Ascending aorta (tissue), 2 donors: ENCODE measurements at regions not wholly inside any gene's neighbourhood (a gene's known extent, or its start where the extent isn't known, plus 50 kb on each side); places are given as distances from the start of the nearest gene placed in this dataset.
A peak's percentile ranks its signal among the peaks of the same experiment; 100 is the strongest.

Experiments
- DNase-seq, 2 donors: peaks; one replicate each; pipeline ENCODE4 v3.0.0-alpha.2; 2019; ENCODE audit warnings: low spot score in 2 of 2
- H3K27ac ChIP-seq, 2 donors: fragments of 200-600 bp; sonication (generic); one replicate each; pipeline ENCODE4 v1.5.1; 2016 to 2017; ENCODE audit warnings: mild to moderate bottlenecking in 1 of 2
- H3K27me3 ChIP-seq: fragments of 200-600 bp; sonication (generic); one replicate; pipeline ENCODE4 v1.5.1; 2017
- H3K36me3 ChIP-seq, 2 donors: fragments of 200-600 bp; sonication (generic); one replicate each; pipeline ENCODE4 v1.5.1; 2016
- H3K4me1 ChIP-seq, 2 donors: fragments of 200-600 bp; sonication (generic); one replicate each; pipeline ENCODE4 v1.5.1; 2016 to 2017; ENCODE audit warnings: mild to moderate bottlenecking in 1 of 2
- H3K4me3 ChIP-seq, 2 donors: fragments of 200-600 bp; sonication (generic); one replicate each; pipeline ENCODE4 v1.5.1; 2016 to 2017; ENCODE audit warnings: mild to moderate bottlenecking in 1 of 2
- H3K9me3 ChIP-seq, 2 donors: fragments of 200-600 bp; sonication (generic); one replicate each; pipeline ENCODE4 v1.5.1; 2016
- intact Hi-C: fragments of 100-400 bp; cut with DNase I; formaldehyde crosslinking; loops from one replicate; pipeline ENCODE4 v1.15.1; 2023
- TF ChIP-seq, protein P1 (sequence below), 3 experiments: fragments of 200-600 bp in 2 of 3; fragments of 450-650 bp in 1 of 3; sonication (generic) in 2 of 3; IDR thresholded peaks; one replicate each; pipeline ENCODE4 v1.5.1; 2016 to 2019; ENCODE audit warnings: antibody characterized with exemption in 3 of 3, mild to moderate bottlenecking in 1 of 3, moderate library complexity in 1 of 3

DNA sequence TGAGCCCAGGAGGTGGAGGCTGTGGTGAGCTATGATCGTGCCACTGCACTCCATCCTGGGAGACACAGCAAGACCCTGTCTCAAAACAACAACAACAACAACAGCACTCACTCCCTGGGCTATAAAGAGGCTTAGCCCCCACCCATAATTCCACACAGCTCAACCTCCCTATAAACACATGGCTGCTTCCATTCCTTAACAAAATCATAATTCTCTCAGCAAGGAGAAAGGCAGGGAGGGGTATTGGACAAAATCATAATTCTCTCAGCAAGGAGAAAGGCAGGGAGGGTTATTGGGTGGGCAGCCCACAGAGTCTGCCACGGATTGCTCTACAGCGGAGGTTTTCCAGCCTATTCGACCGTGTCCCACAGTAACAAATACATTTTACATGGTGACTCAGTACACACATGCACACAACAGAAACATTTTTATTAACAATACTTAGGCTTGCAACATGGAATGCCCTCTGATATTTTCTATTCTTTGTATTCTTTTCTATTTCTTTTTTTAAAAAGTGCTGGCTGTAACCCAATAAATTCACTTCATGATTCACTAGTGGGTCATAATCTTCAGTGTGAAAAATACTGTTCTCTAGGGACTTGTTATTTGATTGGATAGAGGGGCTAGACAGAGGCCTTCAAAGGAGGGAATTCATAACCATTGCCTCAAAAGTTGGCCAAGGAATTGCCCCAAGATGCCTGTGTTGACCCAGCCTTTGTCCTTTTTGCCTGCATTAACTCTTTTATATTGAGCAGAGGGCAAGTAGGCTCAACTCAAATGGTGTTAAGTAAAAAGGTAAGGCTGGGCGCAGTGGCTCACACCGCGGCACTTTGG lies 50.6 kb upstream of the ZMYND8 start:
- H3K27me3 ChIP-seq, result no peaks in the 10 kb centered on the region
- DNase-seq, result no peak
- no peaks in the 10 kb centered on the region for H3K9me3 ChIP-seq
- H3K4me3 ChIP-seq, result no peak overlapping the region
- TF ChIP-seq, protein P1, sequence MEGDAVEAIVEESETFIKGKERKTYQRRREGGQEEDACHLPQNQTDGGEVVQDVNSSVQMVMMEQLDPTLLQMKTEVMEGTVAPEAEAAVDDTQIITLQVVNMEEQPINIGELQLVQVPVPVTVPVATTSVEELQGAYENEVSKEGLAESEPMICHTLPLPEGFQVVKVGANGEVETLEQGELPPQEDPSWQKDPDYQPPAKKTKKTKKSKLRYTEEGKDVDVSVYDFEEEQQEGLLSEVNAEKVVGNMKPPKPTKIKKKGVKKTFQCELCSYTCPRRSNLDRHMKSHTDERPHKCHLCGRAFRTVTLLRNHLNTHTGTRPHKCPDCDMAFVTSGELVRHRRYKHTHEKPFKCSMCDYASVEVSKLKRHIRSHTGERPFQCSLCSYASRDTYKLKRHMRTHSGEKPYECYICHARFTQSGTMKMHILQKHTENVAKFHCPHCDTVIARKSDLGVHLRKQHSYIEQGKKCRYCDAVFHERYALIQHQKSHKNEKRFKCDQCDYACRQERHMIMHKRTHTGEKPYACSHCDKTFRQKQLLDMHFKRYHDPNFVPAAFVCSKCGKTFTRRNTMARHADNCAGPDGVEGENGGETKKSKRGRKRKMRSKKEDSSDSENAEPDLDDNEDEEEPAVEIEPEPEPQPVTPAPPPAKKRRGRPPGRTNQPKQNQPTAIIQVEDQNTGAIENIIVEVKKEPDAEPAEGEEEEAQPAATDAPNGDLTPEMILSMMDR (IDR thresholded peaks at IDR 0.05), result no peak
- H3K36me3 ChIP-seq, result no peaks in the 10 kb centered on the region
- peaks cover 0 to 5% of the 10 kb centered on the region in 2 donors for H3K4me1 ChIP-seq
- H3K27ac ChIP-seq, result no peak overlapping the region
- intact Hi-C loops, result no loop called here

DNA sequence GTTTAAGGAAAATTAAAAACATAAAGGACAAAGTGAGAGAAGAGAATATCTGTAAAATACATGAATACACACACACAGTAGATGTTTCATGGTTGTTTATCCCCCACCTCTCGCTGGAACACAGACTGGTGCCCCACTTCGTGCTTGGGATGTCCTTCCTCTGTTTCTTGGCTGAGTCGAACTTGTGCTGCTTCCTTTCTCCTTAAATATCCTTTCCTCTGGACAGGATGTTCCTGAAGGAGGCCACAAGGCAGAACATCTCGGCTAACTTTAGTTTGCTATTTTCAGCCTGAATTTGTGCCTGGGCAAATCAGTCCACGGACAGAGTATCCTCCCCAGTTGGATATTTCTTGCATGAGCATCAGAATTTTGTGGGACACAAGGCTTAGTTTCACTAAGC lies 54.7 kb upstream of the ZMYND8 start:
- H3K4me1 ChIP-seq, result peaks cover 0 to 5% of the 10 kb centered on the region in 2 donors
- no peaks in the 10 kb centered on the region for H3K27me3 ChIP-seq
- H3K27ac ChIP-seq, result peak overlapping the region; percentile 12 to 27
- TF ChIP-seq, protein P1 (IDR thresholded peaks at IDR 0.05), result no peak
- no peaks in the 10 kb centered on the region for H3K36me3 ChIP-seq
- no peak overlapping the region for H3K4me3 ChIP-seq
- intact Hi-C loops, result loop anchor here (5.0 kb wide), 1 partner anchor 41 kb away; no protein-coding TSS in a partner anchor
- DNase-seq, result no peak
- no peaks in the 10 kb centered on the region for H3K9me3 ChIP-seq

DNA sequence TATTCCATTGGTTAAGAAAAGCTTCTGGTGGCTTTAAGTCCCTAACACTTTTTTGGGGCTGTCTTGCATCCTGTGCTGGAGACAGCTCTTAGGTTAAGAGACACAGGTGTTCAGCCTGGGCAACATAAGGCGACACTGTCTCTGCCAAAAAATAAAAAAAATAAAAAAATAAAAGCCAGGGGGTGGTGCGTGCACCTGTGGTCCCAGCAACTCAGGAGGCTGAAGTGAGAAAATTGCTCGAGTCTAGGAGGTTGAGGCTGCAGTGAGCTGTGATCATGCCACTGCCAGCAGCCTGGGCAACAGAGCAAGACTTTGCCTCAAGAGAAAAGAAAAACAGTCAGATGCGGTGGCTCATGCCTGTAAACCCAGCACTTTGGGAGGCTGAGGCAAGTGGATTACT lies 55.6 kb upstream of the ZMYND8 start:
- no peak overlapping the region for H3K27ac ChIP-seq
- intact Hi-C loops, result loop anchor here (5.0 kb wide), 1 partner anchor 40 kb away; no protein-coding TSS in a partner anchor
- H3K4me3 ChIP-seq, result no peak overlapping the region
- H3K36me3 ChIP-seq, result no peaks in the 10 kb centered on the region
- DNase-seq, result no peak
- H3K9me3 ChIP-seq, result no peaks in the 10 kb centered on the region
- no peaks in the 10 kb centered on the region for H3K27me3 ChIP-seq
- TF ChIP-seq, protein P1 (IDR thresholded peaks at IDR 0.05), result no peak
- H3K4me1 ChIP-seq, result peaks cover 0 to 5% of the 10 kb centered on the region in 2 donors

DNA sequence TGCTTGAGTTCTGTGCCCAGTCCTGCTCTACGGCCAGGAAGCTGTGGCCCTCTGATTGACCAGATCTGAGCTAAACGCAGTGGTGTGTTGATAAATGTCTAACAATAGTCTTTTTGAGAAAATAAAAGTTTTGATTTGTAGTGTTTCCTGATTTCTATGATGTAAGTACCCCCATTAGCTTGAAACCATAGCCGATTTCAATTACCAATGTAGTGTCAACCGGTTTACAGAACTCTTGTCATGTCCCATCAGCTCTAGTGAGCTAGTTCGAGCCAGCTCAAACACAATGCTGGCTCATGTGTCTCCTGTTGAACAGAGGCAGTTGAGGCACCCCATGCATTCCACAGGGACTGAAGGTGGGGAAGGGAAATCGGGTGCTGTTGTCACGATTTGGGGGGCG lies 56.7 kb upstream of the ZMYND8 start:
- Histone ChIP-seq H3K27ac (no peak overlapping the region), H3K36me3 (no peaks in the 10 kb centered on the region), H3K27me3 (no peaks in the 10 kb centered on the region), H3K9me3 (no peaks in the 10 kb centered on the region), H3K4me1 (peaks cover 0 to 5% of the 10 kb centered on the region in 2 donors), H3K4me3 (no peak overlapping the region)
- intact Hi-C loops, result loop anchor here (5.0 kb wide), 1 partner anchor 39 kb away; no protein-coding TSS in a partner anchor
- TF ChIP-seq, protein P1 (IDR thresholded peaks at IDR 0.05), result no peak
- DNase-seq, result no peak

DNA sequence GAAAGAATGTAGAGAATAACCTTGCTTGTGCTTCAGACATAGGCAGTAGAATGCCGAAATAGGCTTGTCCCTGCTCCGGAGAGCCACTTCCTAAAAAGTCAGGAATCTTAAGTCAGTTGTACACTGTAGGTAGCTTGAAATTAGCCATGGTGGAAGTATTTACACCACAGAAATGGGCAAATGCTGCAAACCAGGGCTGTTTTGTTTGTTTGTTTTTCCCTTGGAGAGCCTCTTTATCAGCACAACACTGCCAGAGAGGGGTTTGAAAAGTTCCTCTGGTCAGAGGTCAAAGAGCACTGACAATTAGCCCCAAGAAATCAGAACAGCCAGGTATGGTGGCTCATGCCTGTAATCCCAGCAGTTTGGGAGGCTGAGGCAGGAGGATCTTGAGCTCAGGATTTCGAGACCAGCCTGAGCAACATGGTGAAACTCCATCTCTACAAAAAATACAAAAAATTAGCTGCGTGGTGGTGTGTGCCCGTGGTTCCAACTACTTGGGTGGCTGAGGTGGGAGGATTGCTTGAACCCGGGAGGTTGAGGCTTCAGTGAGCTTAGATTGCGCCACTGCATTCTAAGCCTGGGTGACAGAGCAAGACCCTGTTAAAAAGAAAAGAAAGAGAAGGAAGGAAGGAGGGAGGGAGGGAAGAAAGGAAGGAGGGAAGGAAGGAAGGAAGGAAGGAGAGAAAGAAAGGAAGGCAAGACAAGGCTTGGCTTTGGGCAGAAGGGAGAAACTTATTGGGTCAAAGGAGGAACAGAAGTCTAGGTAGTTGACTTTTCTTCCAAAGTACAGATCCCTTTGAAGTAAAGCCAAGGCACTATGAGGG lies 61.0 kb upstream of the ZMYND8 start:
- TF ChIP-seq, protein P1 (IDR thresholded peaks at IDR 0.05), result no peak
- Histone ChIP-seq H3K36me3 (no peaks in the 10 kb centered on the region), H3K27ac (no peak overlapping the region), H3K27me3 (no peaks in the 10 kb centered on the region), H3K4me1 (no peaks in the 10 kb centered on the region), H3K4me3 (no peak overlapping the region), H3K9me3 (no peaks in the 10 kb centered on the region)
- DNase-seq, result no peak
- intact Hi-C loops, result no loop called here
